H9 (cell line): ENCODE measurements at regions not wholly inside any gene's neighbourhood (a gene's known extent, or its start where the extent isn't known, plus 50 kb on each side); places are given as distances from the start of the nearest gene placed in this dataset.

Experiments used
- DNase-seq: peaks from one replicate; pipeline ENCODE4 v3.0.0-alpha.2; 2017
- H2AFZ ChIP-seq: one replicate; pipeline ENCODE4 v1.6.1; 2013; ENCODE audit warnings: mild to moderate bottlenecking, low read length, control low read depth, moderate library complexity
- H2AK5ac ChIP-seq: 2 replicates; pipeline ENCODE4 v1.6.1; 2013; ENCODE audit warnings: low read length, control low read depth, mixed read lengths; ENCODE audit not compliant: insufficient read length
- H2BK120ac ChIP-seq: one replicate; pipeline ENCODE4 v1.6.1; 2013; ENCODE audit warnings: low read depth, mild to moderate bottlenecking, low read length, control low read depth, inconsistent platforms; ENCODE audit not compliant: poor library complexity, severe bottlenecking
- H2BK12ac ChIP-seq: 2 replicates; pipeline ENCODE4 v1.6.1; 2013; ENCODE audit warnings: low read length, control low read depth, mixed read lengths, low read depth; ENCODE audit not compliant: insufficient read length
- H2BK15ac ChIP-seq: 2 replicates; pipeline ENCODE4 v1.6.1; 2013; ENCODE audit warnings: low read depth, low read length, control low read depth
- H2BK20ac ChIP-seq: one replicate; pipeline ENCODE4 v1.6.1; 2013; ENCODE audit warnings: low read depth, mild to moderate bottlenecking, low read length, control low read depth, inconsistent platforms; ENCODE audit not compliant: poor library complexity, severe bottlenecking
- H2BK5ac ChIP-seq: 2 replicates; pipeline ENCODE4 v1.6.1; 2013; ENCODE audit warnings: low read length, control low read depth, mixed read lengths; ENCODE audit not compliant: insufficient read length
- H3K14ac ChIP-seq: 2 replicates; pipeline ENCODE4 v1.6.1; 2013; ENCODE audit warnings: low read length, control low read depth; ENCODE audit not compliant: insufficient read depth
- H3K18ac ChIP-seq: 2 replicates; pipeline ENCODE4 v1.6.1; 2013; ENCODE audit warnings: low read depth, mild to moderate bottlenecking, mixed read lengths, low read length, control low read depth; ENCODE audit not compliant: insufficient read length
- H3K23ac ChIP-seq: 2 replicates; pipeline ENCODE4 v1.6.1; 2013; ENCODE audit warnings: low read length, control low read depth, mixed read lengths, low read depth; ENCODE audit not compliant: insufficient read length
- H3K23me2 ChIP-seq: 2 replicates; pipeline ENCODE4 v1.6.1; 2013; ENCODE audit warnings: low read depth, mild to moderate bottlenecking, mixed read lengths, low read length, control low read depth; ENCODE audit not compliant: insufficient read length, poor library complexity, severe bottlenecking
- H3K27ac ChIP-seq: 2 replicates; pipeline ENCODE4 v1.5.1; 2013; ENCODE audit warnings: low read length, control low read depth, mixed read lengths, low read depth; ENCODE audit not compliant: insufficient read length
- H3K27me3 ChIP-seq: 2 replicates; pipeline ENCODE4 v1.6.1; 2013; ENCODE audit warnings: low read length, control low read depth, inconsistent platforms; ENCODE audit not compliant: insufficient read depth
- H3K4ac ChIP-seq: 2 replicates; pipeline ENCODE4 v1.6.1; 2013; ENCODE audit warnings: low read depth, mild to moderate bottlenecking, control low read depth, inconsistent platforms, low read length, moderate library complexity
- H3K4me1 ChIP-seq: 2 replicates; pipeline ENCODE4 v1.6.1; 2013; ENCODE audit warnings: low read length, control low read depth, inconsistent platforms; ENCODE audit not compliant: insufficient read depth
- H3K4me2 ChIP-seq: 2 replicates; pipeline ENCODE4 v1.6.1; 2013; ENCODE audit warnings: low read length, control low read depth, mixed read lengths; ENCODE audit not compliant: insufficient read length, insufficient read depth
- H3K56ac ChIP-seq: 2 replicates; pipeline ENCODE4 v1.6.1; 2013; ENCODE audit warnings: low read depth, mild to moderate bottlenecking, mixed read lengths, low read length, control low read depth; ENCODE audit not compliant: insufficient read length
- H3K79me1 ChIP-seq: 2 replicates; pipeline ENCODE4 v1.6.1; 2013; ENCODE audit warnings: low read depth, mild to moderate bottlenecking, moderate library complexity, low read length, control low read depth, inconsistent platforms; ENCODE audit not compliant: insufficient read depth, poor library complexity, severe bottlenecking
- H3K79me2 ChIP-seq: 2 replicates; pipeline ENCODE4 v1.6.1; 2013; ENCODE audit warnings: low read length, control low read depth, inconsistent platforms; ENCODE audit not compliant: insufficient read depth
- H3K9ac ChIP-seq: 2 replicates; pipeline ENCODE4 v1.6.1; 2013; ENCODE audit warnings: low read length, control low read depth, mixed read lengths; ENCODE audit not compliant: insufficient read length; ENCODE audit errors: extremely low read depth
- H3K9me3 ChIP-seq: one replicate; pipeline ENCODE4 v1.6.1; 2013; ENCODE audit warnings: low read depth, low read length, inconsistent platforms; ENCODE audit not compliant: control insufficient read depth
- H3T11ph ChIP-seq: one replicate; pipeline ENCODE4 v1.6.1; 2013; ENCODE audit warnings: mild to moderate bottlenecking, low read length, control low read depth, inconsistent platforms
- H4K20me1 ChIP-seq: one replicate; pipeline ENCODE4 v1.6.1; 2013; ENCODE audit not compliant: control insufficient read depth, insufficient read length, insufficient read depth
- H4K5ac ChIP-seq: 2 replicates; pipeline ENCODE4 v1.6.1; 2013; ENCODE audit warnings: low read depth, mild to moderate bottlenecking, mixed read lengths, low read length, control low read depth; ENCODE audit not compliant: insufficient read length
- H4K8ac ChIP-seq: replicated peaks from 2 replicates; pipeline ENCODE4 v1.6.1; 2013; ENCODE audit warnings: low read length, control low read depth, mixed read lengths, low read depth; ENCODE audit not compliant: insufficient read length
- H4K91ac ChIP-seq: 2 replicates; pipeline ENCODE4 v1.6.1; 2013; ENCODE audit warnings: low read depth, mild to moderate bottlenecking, moderate library complexity, mixed read lengths, low read length, control low read depth; ENCODE audit not compliant: insufficient read length
- H3K27ac Mint-ChIP-seq, 3 experiments: 2 replicates in 2 of 3; 3 replicates in 1 of 3; pipeline ENCODE4 v1.8.0; 2020 to 2021; ENCODE audit warnings: mixed read lengths in 3 of 3, mild to moderate bottlenecking in 1 of 3, moderate library complexity in 1 of 3
- H3K27me3 Mint-ChIP-seq: 2 replicates; pipeline ENCODE4 v1.8.0; 2021; ENCODE audit warnings: low read depth, mild to moderate bottlenecking, moderate library complexity, mixed read lengths
- H3K36me3 Mint-ChIP-seq, 3 experiments: 2 replicates in 2 of 3; 3 replicates in 1 of 3; pipeline ENCODE4 v1.8.0; 2020 to 2021; ENCODE audit warnings: low read depth in 3 of 3, mixed read lengths in 3 of 3; ENCODE audit not compliant: insufficient read depth in 1 of 3
- H3K4me1 Mint-ChIP-seq, 2 experiments: 2 replicates each; pipeline ENCODE4 v1.8.0; 2020; ENCODE audit warnings: mixed read lengths in 2 of 2
- H3K4me3 Mint-ChIP-seq, 2 experiments: 2 replicates in 1 of 2; 3 replicates in 1 of 2; pipeline ENCODE4 v1.8.0; 2020 to 2021; ENCODE audit warnings: mild to moderate bottlenecking in 2 of 2, mixed read lengths in 2 of 2, moderate library complexity in 1 of 2
- H3K9me3 Mint-ChIP-seq, 2 experiments: 2 replicates in 1 of 2; 3 replicates in 1 of 2; pipeline ENCODE4 v1.8.0; 2020; ENCODE audit warnings: mild to moderate bottlenecking in 2 of 2, mixed read lengths in 2 of 2, moderate library complexity in 1 of 2
- CTCF ChIP-seq: fragments of 200-600 bp; sonication (generic); conservative IDR thresholded peaks from 3 replicates; pipeline ENCODE4 v1.8.0; 2021; ENCODE audit warnings: antibody characterized with exemption, mild to moderate bottlenecking
- WGBS: extraction: QIAGEN DNeasy Blood & Tissue Kit; methylation state at CpG from one replicate; pipeline ENCODE4 v1.1.7; 2013; ENCODE audit warnings: missing lambda C conversion rate, low lambda C conversion rate, mixed read lengths; ENCODE audit not compliant: insufficient read length; ENCODE audit errors: extremely low coverage; 5-methylcytosine and 5-hydroxymethylcytosine counted together

GRCh38 chr5:164181604-164182003, 676.2 kb downstream of the MAT2B start:
- Histone ChIP-seq H3K9ac (no peak overlapping the region), H4K5ac (no peak overlapping the region), H3K27ac (no peak overlapping the region), H2BK5ac (no peak overlapping the region), H3K4me1 (peaks cover 4% of the 10 kb centered on the region; the same call in 1 of the 2 replicates), H3K18ac (no peak overlapping the region), H4K8ac (no peak overlapping the region), H2BK12ac (no peak overlapping the region), H3K79me1 (no peaks in the 10 kb centered on the region), H3K56ac (no peak overlapping the region), H3K4me2 (no peak overlapping the region), H2AK5ac (no peak overlapping the region), H2BK20ac (no peak overlapping the region), H4K91ac (no peak overlapping the region), H2AFZ (no peak overlapping the region), H3K23ac (no peak overlapping the region), H3K9me3 (no peaks in the 10 kb centered on the region), H3T11ph (no peak overlapping the region), H4K20me1 (no peaks in the 10 kb centered on the region), H2BK15ac (no peak overlapping the region), H3K14ac (no peak overlapping the region), H3K27me3 (no peaks in the 10 kb centered on the region), H3K79me2 (no peaks in the 10 kb centered on the region), H2BK120ac (no peak overlapping the region), H3K4ac (no peak overlapping the region), H3K23me2 (no peaks in the 10 kb centered on the region)
- H3K4me1 Mint-ChIP-seq = peaks cover 22 to 29% of the 10 kb centered on the region in 2 experiments
- peaks cover 0 to 3% (median 0%) of the 10 kb centered on the region in 3 experiments; a peak in 1 of 7 replicates for H3K36me3 Mint-ChIP-seq
- H3K4me3 Mint-ChIP-seq = no peak overlapping the region
- H3K27ac Mint-ChIP-seq = no peak overlapping the region
- no peaks in the 10 kb centered on the region for H3K27me3 Mint-ChIP-seq
- WGBS = no CpG with 5 or more reads among the region's 1 CpG
- DNase-seq = no peak
- TF ChIP-seq CTCF = no peak
- 0 out of 5 replicates have a peak, but pooled peaks cover 0 to 2% of the 10 kb centered on the region in 2 experiments for H3K9me3 Mint-ChIP-seq
